ENCODE measurements at regions not wholly inside any gene's neighbourhood (a gene's known extent, or its start where the extent isn't known, plus 50 kb on each side); places are given as distances from the start of the nearest gene placed in this dataset.

DNA sequence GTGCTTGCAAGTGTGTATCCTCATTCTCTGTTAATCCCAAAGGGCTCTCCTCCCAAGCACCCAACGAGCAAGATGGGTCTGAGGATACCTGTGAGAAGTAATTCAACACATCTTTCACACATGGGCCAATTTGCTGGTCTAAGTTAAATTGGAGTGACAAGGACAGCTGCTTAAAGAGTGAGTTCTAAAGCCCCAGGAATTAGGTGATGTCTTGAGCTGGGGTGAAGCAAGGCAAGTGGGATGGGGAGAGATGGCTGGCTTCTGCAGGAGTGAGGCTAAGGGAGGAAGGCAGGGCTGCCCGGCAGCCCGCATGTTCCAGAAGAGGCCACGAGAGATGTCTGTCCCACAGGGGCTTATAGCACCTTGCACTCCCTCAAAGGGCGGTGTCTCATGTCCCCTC lies 288.5 kb downstream of the CDH26 start:
- TF ChIP-seq, protein P1, sequence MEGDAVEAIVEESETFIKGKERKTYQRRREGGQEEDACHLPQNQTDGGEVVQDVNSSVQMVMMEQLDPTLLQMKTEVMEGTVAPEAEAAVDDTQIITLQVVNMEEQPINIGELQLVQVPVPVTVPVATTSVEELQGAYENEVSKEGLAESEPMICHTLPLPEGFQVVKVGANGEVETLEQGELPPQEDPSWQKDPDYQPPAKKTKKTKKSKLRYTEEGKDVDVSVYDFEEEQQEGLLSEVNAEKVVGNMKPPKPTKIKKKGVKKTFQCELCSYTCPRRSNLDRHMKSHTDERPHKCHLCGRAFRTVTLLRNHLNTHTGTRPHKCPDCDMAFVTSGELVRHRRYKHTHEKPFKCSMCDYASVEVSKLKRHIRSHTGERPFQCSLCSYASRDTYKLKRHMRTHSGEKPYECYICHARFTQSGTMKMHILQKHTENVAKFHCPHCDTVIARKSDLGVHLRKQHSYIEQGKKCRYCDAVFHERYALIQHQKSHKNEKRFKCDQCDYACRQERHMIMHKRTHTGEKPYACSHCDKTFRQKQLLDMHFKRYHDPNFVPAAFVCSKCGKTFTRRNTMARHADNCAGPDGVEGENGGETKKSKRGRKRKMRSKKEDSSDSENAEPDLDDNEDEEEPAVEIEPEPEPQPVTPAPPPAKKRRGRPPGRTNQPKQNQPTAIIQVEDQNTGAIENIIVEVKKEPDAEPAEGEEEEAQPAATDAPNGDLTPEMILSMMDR (IDR thresholded peaks at IDR 0.05): no peak
- no peak for TF ChIP-seq POLR2A (IDR thresholded peaks at IDR 0.05)

All from stomach (tissue), 4 donors.